Endodermal cell (in vitro differentiated cells): ENCODE measurements at regions not wholly inside any gene's neighbourhood (a gene's known extent, or its start where the extent isn't known, plus 50 kb on each side); places are given as distances from the start of the nearest gene placed in this dataset.
"Not testable (repeated sequence)": the region's sequence is repeated elsewhere in the genome, so short reads cannot be mapped to it uniquely, and the experiment has no call there.

ENCODE experiments used
- DNase-seq: peaks from one replicate; pipeline ENCODE4 v3.0.0-alpha.2; 2017
- H3K27ac ChIP-seq: 2 replicates; pipeline ENCODE4 v1.5.1; 2013; ENCODE audit warnings: mild to moderate bottlenecking, low read depth, low read length, moderate library complexity
- H3K27me3 ChIP-seq: 2 replicates; pipeline ENCODE4 v1.6.1; 2013; ENCODE audit warnings: mild to moderate bottlenecking, low read length, moderate library complexity; ENCODE audit not compliant: insufficient read depth, control insufficient read depth, poor library complexity, severe bottlenecking
- H3K36me3 ChIP-seq: 2 replicates; pipeline ENCODE4 v1.7.0; 2013; ENCODE audit warnings: mild to moderate bottlenecking, low read length, moderate library complexity; ENCODE audit not compliant: control insufficient read depth, insufficient read depth
- H3K4me1 ChIP-seq: one replicate; pipeline ENCODE4 v1.7.0; 2013; ENCODE audit warnings: low read length; ENCODE audit not compliant: control insufficient read depth, insufficient read depth
- H3K4me3 ChIP-seq: 2 replicates; pipeline ENCODE4 v1.5.1; 2013; ENCODE audit warnings: mild to moderate bottlenecking, low read length, moderate library complexity
- H3K9ac ChIP-seq: 2 replicates; pipeline ENCODE4 v1.6.1; 2013; ENCODE audit warnings: mild to moderate bottlenecking, low read length, moderate library complexity; ENCODE audit not compliant: poor library complexity, severe bottlenecking; ENCODE audit errors: extremely low read depth
- H3K9me3 ChIP-seq: 2 replicates; pipeline ENCODE4 v1.6.1; 2013; ENCODE audit warnings: mild to moderate bottlenecking, low read length, moderate library complexity; ENCODE audit not compliant: control insufficient read depth
- H3K27ac Mint-ChIP-seq: 2 replicates; pipeline ENCODE4 v1.8.0; 2020; ENCODE audit warnings: mixed read lengths
- H3K27me3 Mint-ChIP-seq: 2 replicates; pipeline ENCODE4 v1.8.0; 2021; ENCODE audit warnings: mild to moderate bottlenecking, mixed read lengths; ENCODE audit not compliant: insufficient read depth
- H3K36me3 Mint-ChIP-seq: 2 replicates; pipeline ENCODE4 v1.8.0; 2020; ENCODE audit warnings: low read depth, mixed read lengths
- H3K4me1 Mint-ChIP-seq: 2 replicates; pipeline ENCODE4 v1.8.0; 2020; ENCODE audit warnings: mixed read lengths
- H3K4me3 Mint-ChIP-seq: 2 replicates; pipeline ENCODE4 v1.8.0; 2020; ENCODE audit warnings: mild to moderate bottlenecking, moderate library complexity, mixed read lengths
- H3K9me3 Mint-ChIP-seq: 2 replicates; pipeline ENCODE4 v1.8.0; 2020; ENCODE audit warnings: mild to moderate bottlenecking, mixed read lengths
- CTCF ChIP-seq: fragments of 200-600 bp; sonication (generic); conservative IDR thresholded peaks from 2 replicates; pipeline ENCODE4 v1.5.0; 2021; ENCODE audit warnings: antibody characterized with exemption, mild to moderate bottlenecking
- WGBS, 2 experiments: methylation state at CpG; one replicate each; pipeline versions ENCODE4 v1.1.5 to v1.1.7; 2013; ENCODE audit warnings: missing lambda C conversion rate in 2 of 2, mixed read lengths in 1 of 2; ENCODE audit not compliant: insufficient coverage in 1 of 2, insufficient read length in 1 of 2; 5-methylcytosine and 5-hydroxymethylcytosine counted together

- peaks cover 2% of the 10 kb centered on the region for H3K36me3 Mint-ChIP-seq
- Histone ChIP-seq H3K9me3 (peaks cover 6% of the 10 kb centered on the region), H3K36me3 (no peaks in the 10 kb centered on the region), H3K27me3 (peaks cover 11% of the 10 kb centered on the region), H3K4me3 (no peak overlapping the region), H3K27ac (no peak overlapping the region), H3K4me1 (no peaks in the 10 kb centered on the region), H3K9ac (no peak overlapping the region)
- TF ChIP-seq CTCF: no peak
- DNase-seq: no peak
- H3K27me3 Mint-ChIP-seq: peaks cover 19% of the 10 kb centered on the region
- 84% methylated on average over 3 of the region's 3 CpGs; no CpG with 5 or more reads in 1 of the 2 experiments for WGBS, 2 experiments
- no peak overlapping the region for H3K4me3 Mint-ChIP-seq
- peaks cover 1% of the 10 kb centered on the region for H3K9me3 Mint-ChIP-seq
- H3K4me1 Mint-ChIP-seq: no peaks in the 10 kb centered on the region
- H3K27ac Mint-ChIP-seq: no peak overlapping the region
These were observed 301.7 kb upstream of the SEMA6A start for GRCh38 chr5:116876240-116876840.

DNA sequence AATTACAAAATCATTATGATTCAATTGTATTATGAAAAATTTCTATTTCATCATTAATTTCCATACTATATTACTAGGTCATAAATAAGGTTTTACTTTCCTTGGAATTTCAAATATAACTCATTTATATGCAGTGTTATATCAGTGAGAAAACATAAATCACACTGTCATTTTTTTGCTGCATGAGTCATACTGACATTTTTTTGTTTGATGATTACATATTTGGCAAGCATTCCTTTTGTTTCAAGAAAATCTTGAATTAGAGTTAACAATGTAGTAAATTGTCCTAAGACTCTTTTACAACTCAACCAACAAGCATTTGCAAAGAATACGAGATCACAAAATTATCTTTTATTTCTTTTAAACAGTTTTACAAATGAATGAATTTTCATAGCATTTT, 298.4 kb upstream of the SEMA6A start:
- no peak for DNase-seq

GRCh38 chr5:116872486-116872885, 297.9 kb upstream of the SEMA6A start:
- Mint-ChIP-seq H3K27ac (no peak overlapping the region), H3K9me3 (peaks cover 15% of the 10 kb centered on the region), H3K4me1 (no peaks in the 10 kb centered on the region), H3K36me3 (peaks cover 6% of the 10 kb centered on the region), H3K4me3 (no peak overlapping the region), H3K27me3 (peaks cover 3% of the 10 kb centered on the region)
- H3K4me3 ChIP-seq: no peak overlapping the region
- peaks cover 15% of the 10 kb centered on the region for H3K9me3 ChIP-seq
- TF ChIP-seq CTCF: no peak
- no peaks in the 10 kb centered on the region for H3K4me1 ChIP-seq
- DNase-seq: no peak
- no peak overlapping the region for H3K27ac ChIP-seq
- no peaks in the 10 kb centered on the region for H3K36me3 ChIP-seq
- no peaks in the 10 kb centered on the region for H3K27me3 ChIP-seq
- 91% methylated on average over 2 of the region's 2 CpGs for WGBS, 2 experiments
- H3K9ac ChIP-seq: no peak overlapping the region

More for the DNA sequence above, 298.4 kb upstream of the SEMA6A start:
- Histone ChIP-seq H3K4me1 (no peaks in the 10 kb centered on the region), H3K9me3 (peaks cover 15% of the 10 kb centered on the region), H3K4me3 (no peak overlapping the region), H3K27me3 (no peaks in the 10 kb centered on the region), H3K36me3 (no peaks in the 10 kb centered on the region), H3K9ac (no peak overlapping the region), H3K27ac (no peak overlapping the region)
- Mint-ChIP-seq H3K27me3 (peaks cover 3% of the 10 kb centered on the region), H3K36me3 (peaks cover 6% of the 10 kb centered on the region), H3K9me3 (peaks cover 15% of the 10 kb centered on the region), H3K4me3 (no peak overlapping the region), H3K4me1 (no peaks in the 10 kb centered on the region), H3K27ac (no peak overlapping the region)
- TF ChIP-seq CTCF: no peak
- WGBS, 2 experiments: no CpG with 5 or more reads among the region's 1 CpG

DNA sequence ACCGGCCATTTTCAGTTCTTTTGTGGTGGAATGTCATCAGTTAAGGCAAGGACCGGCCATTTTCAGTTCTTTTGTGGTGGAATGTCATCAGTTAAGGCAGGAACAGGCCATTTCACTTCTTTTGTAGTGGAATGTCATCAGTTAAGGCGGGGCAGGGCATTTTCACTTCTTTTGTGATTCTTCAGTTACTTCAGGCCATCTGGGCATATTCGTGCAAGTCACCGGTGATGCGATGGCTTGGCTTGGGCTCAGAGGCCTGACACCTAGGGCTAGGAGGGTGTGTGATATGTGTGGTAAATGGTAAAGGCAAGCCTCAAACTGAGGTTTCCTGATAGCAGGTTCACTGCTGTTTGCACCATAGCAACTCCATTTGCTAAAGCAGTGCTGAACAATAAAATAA, 293.2 kb upstream of the SEMA6A start:
- H3K4me3 Mint-ChIP-seq, H3K36me3 Mint-ChIP-seq, H3K27me3 Mint-ChIP-seq, H3K4me1 ChIP-seq, H3K9ac ChIP-seq, H3K27me3 ChIP-seq, H3K27ac ChIP-seq, H3K4me3 ChIP-seq, H3K36me3 ChIP-seq: not testable (repeated sequence)
- H3K9me3 Mint-ChIP-seq: peaks cover 15% of the 10 kb centered on the region
- peaks cover 15% of the 10 kb centered on the region for H3K9me3 ChIP-seq
- peak overlapping the region; percentile 73 for H3K27ac Mint-ChIP-seq
- H3K4me1 Mint-ChIP-seq: peaks cover 36% of the 10 kb centered on the region
- WGBS, 2 experiments: 46 to 75% methylated on average over 4 to 6 of the region's 6 CpGs
- DNase-seq: peak; percentile 91
